SH-SY5Y (cell line): ENCODE measurements at regions not wholly inside any gene's neighbourhood (a gene's known extent, or its start where the extent isn't known, plus 50 kb on each side); places are given as distances from the start of the nearest gene placed in this dataset.

ENCODE experiments used
- GATA2 ChIP-seq: IDR thresholded peaks from 2 replicates; pipeline ENCODE4 v1.6.1; 2011; ENCODE audit warnings: mild to moderate bottlenecking, low read depth, low read length
- GATA3 ChIP-seq: IDR thresholded peaks from 2 replicates; pipeline ENCODE4 v1.6.1; 2011; ENCODE audit warnings: low read depth, mild to moderate bottlenecking, low read length, moderate library complexity

GRCh38 chr11:70641369-70641768, 243.0 kb downstream of the CTTN start:
- TF ChIP-seq GATA3 (no peak), GATA2 (peak; percentile 24; the same call in 1 of the 2 replicates)
